ENCODE measurements at regions not wholly inside any gene's neighbourhood (a gene's known extent, or its start where the extent isn't known, plus 50 kb on each side); places are given as distances from the start of the nearest gene placed in this dataset.

DNA sequence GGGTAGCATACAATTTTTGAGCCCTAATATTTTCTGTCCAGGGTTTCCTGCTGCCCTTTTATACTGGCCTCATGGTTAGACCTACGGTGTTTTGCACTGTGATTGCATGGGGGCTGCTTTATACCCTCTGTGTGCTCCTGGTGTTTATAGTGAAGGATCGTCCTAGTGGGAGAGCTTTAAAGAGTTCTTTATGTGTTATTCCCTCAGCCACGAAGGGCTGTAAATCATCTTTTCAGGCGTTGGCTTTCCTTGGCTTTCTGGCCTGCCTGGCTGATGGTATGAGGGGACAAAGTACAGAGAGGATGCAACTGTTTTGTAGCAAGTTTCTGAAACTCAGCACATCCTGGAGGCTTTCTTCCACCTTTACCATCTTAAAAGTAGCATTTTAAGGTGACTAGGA, 464.3 kb downstream of the EPM2A start:
- CTCF ChIA-PET, result no interaction called here
- DNase-seq (ENCODE audit: low spot score), result no peak
- no peak overlapping the region for H3K27ac ChIP-seq
- TF ChIP-seq, protein P1, sequence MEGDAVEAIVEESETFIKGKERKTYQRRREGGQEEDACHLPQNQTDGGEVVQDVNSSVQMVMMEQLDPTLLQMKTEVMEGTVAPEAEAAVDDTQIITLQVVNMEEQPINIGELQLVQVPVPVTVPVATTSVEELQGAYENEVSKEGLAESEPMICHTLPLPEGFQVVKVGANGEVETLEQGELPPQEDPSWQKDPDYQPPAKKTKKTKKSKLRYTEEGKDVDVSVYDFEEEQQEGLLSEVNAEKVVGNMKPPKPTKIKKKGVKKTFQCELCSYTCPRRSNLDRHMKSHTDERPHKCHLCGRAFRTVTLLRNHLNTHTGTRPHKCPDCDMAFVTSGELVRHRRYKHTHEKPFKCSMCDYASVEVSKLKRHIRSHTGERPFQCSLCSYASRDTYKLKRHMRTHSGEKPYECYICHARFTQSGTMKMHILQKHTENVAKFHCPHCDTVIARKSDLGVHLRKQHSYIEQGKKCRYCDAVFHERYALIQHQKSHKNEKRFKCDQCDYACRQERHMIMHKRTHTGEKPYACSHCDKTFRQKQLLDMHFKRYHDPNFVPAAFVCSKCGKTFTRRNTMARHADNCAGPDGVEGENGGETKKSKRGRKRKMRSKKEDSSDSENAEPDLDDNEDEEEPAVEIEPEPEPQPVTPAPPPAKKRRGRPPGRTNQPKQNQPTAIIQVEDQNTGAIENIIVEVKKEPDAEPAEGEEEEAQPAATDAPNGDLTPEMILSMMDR (conservative IDR thresholded peaks at IDR 0.05; ENCODE audit: low read depth), result no peak
- POLR2A ChIA-PET (ENCODE audit: low non-redundant PET), result no interaction called here

DNA sequence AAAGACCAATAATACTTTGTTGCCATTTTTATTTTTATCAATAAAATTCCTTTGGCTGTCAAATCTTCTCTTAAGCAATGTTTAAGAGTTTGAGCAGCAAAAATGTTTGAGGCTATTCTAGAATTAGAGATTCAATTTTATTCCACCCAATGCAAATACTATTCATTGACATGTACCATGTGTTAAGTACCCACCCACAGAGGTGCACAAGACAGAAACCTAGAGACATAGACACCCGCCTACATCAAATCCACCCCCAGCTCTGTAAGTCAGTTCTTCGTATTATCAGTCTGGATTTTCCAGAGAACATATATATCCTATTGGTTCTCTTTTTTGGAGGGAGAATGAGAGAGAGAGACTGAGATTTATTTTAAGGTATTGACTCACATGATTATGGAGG, 463.7 kb downstream of the EPM2A start:
- H3K27ac ChIP-seq, result no peak overlapping the region
- CTCF ChIA-PET, result no interaction called here
- POLR2A ChIA-PET (ENCODE audit: low non-redundant PET), result no interaction called here
- no peak for DNase-seq (ENCODE audit: low spot score)
- TF ChIP-seq, protein P1 (conservative IDR thresholded peaks at IDR 0.05; ENCODE audit: low read depth), result no peak

DNA sequence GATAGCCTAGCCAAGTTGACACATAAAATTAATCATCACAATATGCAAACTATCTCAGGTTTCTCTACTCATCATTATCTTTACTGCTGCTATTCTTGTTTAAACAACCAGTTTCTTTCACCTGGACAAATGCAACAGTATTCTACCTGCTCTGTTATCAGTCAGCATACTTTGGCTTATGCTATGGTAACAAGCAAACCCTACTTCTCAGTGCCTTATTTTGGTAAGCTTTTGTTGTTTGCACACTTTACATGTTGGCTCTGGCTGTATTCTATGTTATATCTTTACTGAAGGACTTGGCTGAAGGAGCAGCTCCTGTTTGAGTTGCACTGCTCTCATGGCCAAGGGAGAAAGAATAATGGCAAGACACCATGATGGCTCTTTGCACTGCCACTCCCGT, 463.1 kb downstream of the EPM2A start:
- TF ChIP-seq, protein P1 (conservative IDR thresholded peaks at IDR 0.05; ENCODE audit: low read depth), result no peak
- ChIA-PET CTCF (no interaction called here), POLR2A (ENCODE audit: low non-redundant PET) (no interaction called here)
- DNase-seq (ENCODE audit: low spot score), result no peak
- no peak overlapping the region for H3K27ac ChIP-seq

DNA sequence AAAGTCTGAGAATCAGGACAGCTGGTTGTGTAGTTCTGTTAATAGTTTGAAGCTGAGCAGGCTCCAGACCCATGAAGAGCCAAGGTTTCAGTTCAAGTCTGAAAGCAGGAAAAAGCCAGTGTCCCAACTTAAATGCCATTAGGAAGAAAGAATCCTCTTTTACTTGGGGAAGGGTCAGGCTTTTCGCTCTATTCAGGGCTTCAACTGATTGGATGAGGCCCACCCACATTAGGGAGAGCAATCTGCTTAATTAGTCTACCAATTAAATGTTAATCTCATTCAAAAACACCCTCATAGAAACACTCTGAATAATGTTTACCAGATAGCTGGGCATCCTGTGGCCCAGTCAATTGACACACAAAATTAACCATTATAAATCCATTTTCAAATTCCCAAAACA, 462.2 kb downstream of the EPM2A start:
- POLR2A ChIA-PET (ENCODE audit: low non-redundant PET), result no interaction called here
- no peak for DNase-seq (ENCODE audit: low spot score)
- CTCF ChIA-PET, result no interaction called here
- H3K27ac ChIP-seq, result no peak overlapping the region
- TF ChIP-seq, protein P1 (conservative IDR thresholded peaks at IDR 0.05; ENCODE audit: low read depth), result no peak

DNA sequence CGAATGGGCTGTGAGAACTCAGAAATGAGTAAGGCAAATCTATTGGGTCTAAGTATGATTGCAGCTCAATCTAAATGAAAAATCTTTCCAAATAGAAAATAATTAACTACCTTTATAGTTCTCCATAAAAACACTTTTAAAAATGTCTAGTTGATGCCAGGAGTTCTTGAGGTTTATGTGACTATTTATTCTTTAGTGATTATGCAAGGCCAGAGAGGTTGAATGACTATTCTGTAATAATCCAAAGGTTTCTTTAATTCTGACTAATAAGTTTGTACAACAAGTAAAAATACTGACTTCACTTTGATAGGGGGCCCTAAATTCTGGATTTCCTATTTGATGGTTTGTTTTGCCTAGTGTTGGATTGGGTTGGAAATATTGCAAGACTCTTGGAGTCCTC, 461.2 kb downstream of the EPM2A start:
- no peak overlapping the region for H3K27ac ChIP-seq
- CTCF ChIA-PET, result no interaction called here
- POLR2A ChIA-PET (ENCODE audit: low non-redundant PET), result no interaction called here
- DNase-seq (ENCODE audit: low spot score), result no peak
- TF ChIP-seq, protein P1 (conservative IDR thresholded peaks at IDR 0.05; ENCODE audit: low read depth), result no peak

DNA sequence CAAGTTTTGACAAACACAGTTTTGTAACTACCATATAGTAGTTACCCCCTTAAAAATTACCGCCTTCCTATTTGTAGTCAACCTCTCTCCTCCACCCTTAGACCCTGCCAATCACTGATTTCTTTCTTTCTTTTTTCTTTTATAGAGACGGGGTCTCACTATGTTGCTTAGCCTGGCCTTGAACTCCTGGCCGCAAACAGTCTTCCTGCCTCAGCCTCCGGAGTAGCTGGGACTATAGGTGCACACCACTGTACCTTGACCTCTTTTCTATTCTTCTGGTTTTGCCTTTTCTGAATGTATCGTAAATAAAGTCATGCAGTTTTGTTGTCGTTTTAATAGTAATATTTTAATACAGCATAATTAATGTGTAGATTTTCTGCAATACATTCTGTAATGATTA, 460.3 kb downstream of the EPM2A start:
- CTCF ChIA-PET, result no interaction called here
- POLR2A ChIA-PET (ENCODE audit: low non-redundant PET), result no interaction called here
- no peak for DNase-seq (ENCODE audit: low spot score)
- TF ChIP-seq, protein P1 (conservative IDR thresholded peaks at IDR 0.05; ENCODE audit: low read depth), result no peak
- no peak overlapping the region for H3K27ac ChIP-seq

DNA sequence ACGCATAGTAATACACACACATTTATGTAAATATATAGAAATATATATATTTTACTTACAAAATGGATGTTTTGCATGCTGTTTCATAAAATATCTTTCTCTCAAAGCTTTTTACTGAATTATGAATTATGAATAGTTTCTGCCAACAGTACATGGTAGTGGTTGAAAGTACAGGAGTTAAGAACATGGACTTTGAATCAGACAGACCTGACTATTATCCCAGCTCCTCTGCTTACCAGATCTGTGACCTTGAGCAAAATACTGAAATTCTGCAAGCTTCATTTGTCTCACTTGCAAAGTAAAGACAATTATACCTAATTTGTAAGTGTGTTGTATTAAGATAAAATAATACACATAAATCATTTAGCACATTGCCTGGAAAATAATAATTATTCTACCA, 459.5 kb downstream of the EPM2A start:
- H3K27ac ChIP-seq, result no peak overlapping the region
- DNase-seq (ENCODE audit: low spot score), result no peak
- POLR2A ChIA-PET (ENCODE audit: low non-redundant PET), result no interaction called here
- TF ChIP-seq, protein P1 (conservative IDR thresholded peaks at IDR 0.05; ENCODE audit: low read depth), result no peak
- CTCF ChIA-PET, result interaction anchor here (0.6 kb wide), 2 partner anchors 58 to 351 kb away, joined by 4 to 5 read pairs; no protein-coding TSS in a partner anchor

All from RWPE1 (cell line).